Body of pancreas (tissue), 4 donors: ENCODE measurements at regions not wholly inside any gene's neighbourhood (a gene's known extent, or its start where the extent isn't known, plus 50 kb on each side); places are given as distances from the start of the nearest gene placed in this dataset.

ENCODE experiments used
- ATAC-seq: fragments of 150-250 bp; one replicate; pipeline ENCODE4 v1.9.1; 2016
- DNase-seq, 4 donors: peaks; one replicate each; pipeline ENCODE4 v3.0.0-alpha.2; 2019
- H3K27ac ChIP-seq, 4 donors: fragments of 200-600 bp; sonication (generic); 1 replicate in 3 of 4; 2 replicates in 1 of 4; pipeline versions ENCODE4 v1.5.1 to v1.6.1; 2016 to 2019; ENCODE audit warnings: mild to moderate bottlenecking in 1 of 4, mixed read lengths in 1 of 4, moderate library complexity in 1 of 4
- H3K27me3 ChIP-seq, 2 donors: fragments of 200-600 bp; sonication (generic); one replicate each; pipeline ENCODE4 v1.6.0; 2016; ENCODE audit warnings: mild to moderate bottlenecking in 1 of 2
- H3K36me3 ChIP-seq, 2 donors: fragments of 200-600 bp; sonication (generic); replicated peaks in 1 of 2; 2 replicates each; pipeline ENCODE4 v1.5.1; 2016; ENCODE audit warnings: low read depth in 2 of 2; ENCODE audit not compliant: insufficient read depth in 1 of 2
- H3K4me1 ChIP-seq: fragments of 200-600 bp; sonication (generic); one replicate; pipeline ENCODE4 v1.6.0; 2016
- H3K4me3 ChIP-seq, 2 donors: fragments of 200-600 bp; sonication (generic); 1 replicate in 1 of 2; 2 replicates in 1 of 2; pipeline ENCODE4 v1.5.1; 2016 to 2019
- H3K9me3 ChIP-seq, 3 donors: fragments of 200-600 bp; sonication (generic); 1 replicate in 2 of 3; 2 replicates in 1 of 3; pipeline ENCODE4 v1.5.1; 2016
- POLR2A ChIP-seq, 3 donors: fragments of 450-650 bp; IDR thresholded peaks; one replicate each; pipeline ENCODE4 v1.6.1; 2016; ENCODE audit warnings: antibody characterized with exemption in 3 of 3, mild to moderate bottlenecking in 2 of 3
- WGBS, 2 donors: methylation state at CpG; one replicate each; pipeline ENCODE4 v1.1.5; 2017; 5-methylcytosine and 5-hydroxymethylcytosine counted together
- intact Hi-C: fragments of 100-400 bp; cut with DNase I; formaldehyde crosslinking; loops from one replicate; pipeline ENCODE4 v1.15.1; 2023
- TF ChIP-seq, protein P1 (sequence below), 7 experiments: fragments of 450-650 bp in 4 of 7; fragments of 200-600 bp in 3 of 7; sonication (generic) in 3 of 7; IDR thresholded peaks; one replicate each; pipeline ENCODE4 v1.5.1; 2016 to 2019; ENCODE audit warnings: antibody characterized with exemption in 7 of 7

DNA sequence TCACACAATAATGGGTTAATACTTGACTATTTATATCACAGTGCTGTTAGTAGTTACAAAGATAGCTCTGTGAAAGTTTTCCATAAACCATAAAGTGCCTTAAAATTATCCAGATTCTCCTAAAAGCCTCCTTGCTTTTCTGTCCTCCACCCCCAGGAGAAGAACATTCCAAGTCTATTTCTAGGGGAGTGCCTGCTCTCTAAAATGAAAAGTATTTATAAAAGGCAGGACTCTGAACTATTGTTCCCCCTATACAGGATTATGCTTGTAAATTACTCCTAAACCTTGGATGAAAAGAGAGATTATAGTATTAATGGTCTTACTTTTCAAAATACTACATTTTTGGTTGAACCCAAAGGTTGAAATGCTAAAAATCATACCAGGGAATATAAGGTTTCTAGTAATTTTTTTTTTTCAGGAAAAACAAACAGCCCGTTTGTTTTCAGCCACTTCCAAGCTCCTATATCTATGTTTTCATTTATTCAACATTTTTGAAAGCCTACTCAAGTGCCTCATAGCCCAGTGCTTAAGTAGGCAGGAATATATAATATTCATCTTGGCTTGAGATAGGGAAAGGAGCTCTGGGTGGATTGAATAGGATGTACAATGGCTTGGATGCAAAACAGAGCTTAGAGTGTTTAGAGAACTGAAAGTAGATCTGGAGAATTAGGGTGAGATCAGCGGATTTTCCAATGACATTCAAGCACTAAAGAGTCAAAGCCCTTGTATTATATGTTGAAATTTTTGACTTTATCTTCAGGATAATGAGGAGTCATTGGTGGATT, 320.7 kb downstream of the GPR37 start:
- Histone ChIP-seq H3K4me3 (no peak overlapping the region), H3K27ac (no peak overlapping the region), H3K4me1 (no peaks in the 10 kb centered on the region), H3K36me3 (no peaks in the 10 kb centered on the region), H3K27me3 (no peaks in the 10 kb centered on the region), H3K9me3 (no peaks in the 10 kb centered on the region)
- intact Hi-C loops, result no loop called here
- TF ChIP-seq POLR2A (IDR thresholded peaks at IDR 0.05), result no peak
- TF ChIP-seq, protein P1, sequence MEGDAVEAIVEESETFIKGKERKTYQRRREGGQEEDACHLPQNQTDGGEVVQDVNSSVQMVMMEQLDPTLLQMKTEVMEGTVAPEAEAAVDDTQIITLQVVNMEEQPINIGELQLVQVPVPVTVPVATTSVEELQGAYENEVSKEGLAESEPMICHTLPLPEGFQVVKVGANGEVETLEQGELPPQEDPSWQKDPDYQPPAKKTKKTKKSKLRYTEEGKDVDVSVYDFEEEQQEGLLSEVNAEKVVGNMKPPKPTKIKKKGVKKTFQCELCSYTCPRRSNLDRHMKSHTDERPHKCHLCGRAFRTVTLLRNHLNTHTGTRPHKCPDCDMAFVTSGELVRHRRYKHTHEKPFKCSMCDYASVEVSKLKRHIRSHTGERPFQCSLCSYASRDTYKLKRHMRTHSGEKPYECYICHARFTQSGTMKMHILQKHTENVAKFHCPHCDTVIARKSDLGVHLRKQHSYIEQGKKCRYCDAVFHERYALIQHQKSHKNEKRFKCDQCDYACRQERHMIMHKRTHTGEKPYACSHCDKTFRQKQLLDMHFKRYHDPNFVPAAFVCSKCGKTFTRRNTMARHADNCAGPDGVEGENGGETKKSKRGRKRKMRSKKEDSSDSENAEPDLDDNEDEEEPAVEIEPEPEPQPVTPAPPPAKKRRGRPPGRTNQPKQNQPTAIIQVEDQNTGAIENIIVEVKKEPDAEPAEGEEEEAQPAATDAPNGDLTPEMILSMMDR (IDR thresholded peaks at IDR 0.05), result no peak
- 43 to 47% methylated on average over 2 of the region's 2 CpGs for WGBS, 2 donors
- no peak for ATAC-seq
- DNase-seq, result no peak

- DNase-seq (no peak), ATAC-seq (no peak)
- Histone ChIP-seq H3K27me3 (no peaks in the 10 kb centered on the region), H3K4me1 (no peaks in the 10 kb centered on the region), H3K36me3 (no peaks in the 10 kb centered on the region), H3K4me3 (no peak overlapping the region), H3K9me3 (no peaks in the 10 kb centered on the region), H3K27ac (no peak overlapping the region)
- TF ChIP-seq, protein P1 (IDR thresholded peaks at IDR 0.05), result no peak
- TF ChIP-seq POLR2A (IDR thresholded peaks at IDR 0.05), result no peak
- intact Hi-C loops, result no loop called here
Measured at GRCh38 chr7:124443762-124444161, 321.8 kb downstream of the GPR37 start.

DNA sequence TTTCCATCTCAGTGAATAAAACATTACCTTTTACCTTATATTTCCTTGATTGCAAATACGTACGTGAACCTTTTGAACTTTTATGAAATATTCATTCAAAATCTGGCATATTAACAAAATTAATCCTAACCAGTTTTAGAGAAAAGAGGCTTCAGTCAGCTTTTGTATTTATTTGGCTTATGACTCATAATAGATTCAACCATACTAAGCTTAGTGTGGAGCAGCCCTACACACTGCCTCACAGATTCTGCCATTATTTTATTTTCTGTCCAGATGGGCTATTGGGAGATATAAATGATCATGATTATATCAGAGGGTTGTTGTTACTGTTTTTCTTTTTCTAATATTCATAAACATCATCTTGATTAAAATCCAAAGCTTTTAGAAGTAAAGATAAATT, 325.5 kb downstream of the GPR37 start:
- intact Hi-C loops, result no loop called here
- DNase-seq, result no peak
- WGBS, 2 donors, result 61 to 70% methylated on average over 2 of the region's 2 CpGs
- Histone ChIP-seq H3K4me3 (no peak overlapping the region), H3K27me3 (no peaks in the 10 kb centered on the region), H3K36me3 (no peaks in the 10 kb centered on the region), H3K27ac (no peak overlapping the region), H3K4me1 (no peaks in the 10 kb centered on the region), H3K9me3 (no peaks in the 10 kb centered on the region)
- TF ChIP-seq, protein P1 (IDR thresholded peaks at IDR 0.05), result no peak
- no peak for TF ChIP-seq POLR2A (IDR thresholded peaks at IDR 0.05)
- no peak for ATAC-seq

- Histone ChIP-seq H3K4me3 (no peak overlapping the region), H3K36me3 (no peaks in the 10 kb centered on the region), H3K27me3 (no peaks in the 10 kb centered on the region), H3K4me1 (no peaks in the 10 kb centered on the region), H3K9me3 (no peaks in the 10 kb centered on the region), H3K27ac (no peak overlapping the region)
- 62 to 78% methylated on average over 5 of the region's 5 CpGs for WGBS, 2 donors
- no peak for TF ChIP-seq POLR2A (IDR thresholded peaks at IDR 0.05)
- TF ChIP-seq, protein P1 (IDR thresholded peaks at IDR 0.05), result no peak
- intact Hi-C loops, result no loop called here
- ATAC-seq, result no peak
- no peak for DNase-seq
Measured at GRCh38 chr7:124432009-124432578, 333.5 kb downstream of the GPR37 start.

- ATAC-seq (no peak), DNase-seq (no peak)
- intact Hi-C loops, result no loop called here
- Histone ChIP-seq H3K27me3 (no peaks in the 10 kb centered on the region), H3K27ac (no peak overlapping the region), H3K4me3 (no peak overlapping the region), H3K9me3 (no peaks in the 10 kb centered on the region), H3K36me3 (no peaks in the 10 kb centered on the region), H3K4me1 (no peaks in the 10 kb centered on the region)
- TF ChIP-seq, protein P1 (IDR thresholded peaks at IDR 0.05), result no peak
- TF ChIP-seq POLR2A (IDR thresholded peaks at IDR 0.05), result no peak
- WGBS, 2 donors, result 73 to 76% methylated on average over 4 of the region's 4 CpGs
Measured at GRCh38 chr7:124429923-124430322, 335.7 kb downstream of the GPR37 start.
